Thyroid gland (tissue), 4 donors: ENCODE measurements at regions not wholly inside any gene's neighbourhood (a gene's known extent, or its start where the extent isn't known, plus 50 kb on each side); places are given as distances from the start of the nearest gene placed in this dataset.

Experiments
- DNase-seq, 2 donors: peaks; one replicate each; pipeline ENCODE4 v3.0.0-alpha.2; 2019
- H3K27ac ChIP-seq, 3 donors: fragments of 200-600 bp; sonication (generic); 1 replicate in 2 of 3; 2 replicates in 1 of 3; pipeline ENCODE4 v1.5.1; 2016 to 2019; ENCODE audit warnings: mild to moderate bottlenecking in 1 of 3, moderate library complexity in 1 of 3
- H3K27me3 ChIP-seq: fragments of 200-600 bp; sonication (generic); one replicate; pipeline ENCODE4 v1.5.1; 2019
- H3K36me3 ChIP-seq, 2 donors: fragments of 200-600 bp; sonication (generic); one replicate each; pipeline ENCODE4 v1.5.1; 2016 to 2019
- H3K4me1 ChIP-seq, 2 donors: fragments of 200-600 bp; sonication (generic); one replicate each; pipeline ENCODE4 v1.5.1; 2017 to 2019
- H3K4me3 ChIP-seq, 3 donors: fragments of 200-600 bp; sonication (generic); replicated peaks in 1 of 3; 1 replicate in 2 of 3; 2 replicates in 1 of 3; pipeline ENCODE4 v1.5.1; 2016; ENCODE audit warnings: mild to moderate bottlenecking in 1 of 3
- H3K9me3 ChIP-seq: fragments of 200-600 bp; sonication (generic); one replicate; pipeline ENCODE4 v1.5.1; 2017
- CTCF ChIP-seq, 6 experiments: fragments of 200-600 bp in 3 of 6; fragments of 450-650 bp in 3 of 6; sonication (generic) in 3 of 6; IDR thresholded peaks; one replicate each; pipeline ENCODE4 v1.5.1; 2016 to 2019; ENCODE audit warnings: antibody characterized with exemption in 6 of 6, mild to moderate bottlenecking in 2 of 6, inconsistent platforms in 1 of 6, moderate library complexity in 1 of 6
- POLR2A ChIP-seq, 2 donors: fragments of 450-650 bp; IDR thresholded peaks; one replicate each; pipeline ENCODE4 v1.6.1; 2017; ENCODE audit warnings: antibody characterized with exemption in 2 of 2, mild to moderate bottlenecking in 2 of 2, moderate library complexity in 1 of 2
- WGBS, 2 donors: methylation state at CpG; one replicate each; pipeline ENCODE4 v1.1.5; 2017; 5-methylcytosine and 5-hydroxymethylcytosine counted together
- intact Hi-C: fragments of 100-400 bp; cut with DNase I; formaldehyde crosslinking; loops from one replicate; pipeline ENCODE4 v1.15.1; 2023

- DNase-seq = no peak
- Histone ChIP-seq H3K4me3 (no peak overlapping the region), H3K27ac (peak overlapping the region in 1 of 3 donors; percentile 47), H3K27me3 (no peaks in the 10 kb centered on the region), H3K36me3 (no peaks in the 10 kb centered on the region), H3K4me1 (peaks cover 7 to 12% of the 10 kb centered on the region in 2 donors), H3K9me3 (no peaks in the 10 kb centered on the region)
- intact Hi-C loops = no loop called here
- TF ChIP-seq POLR2A (IDR thresholded peaks at IDR 0.05) (no peak), CTCF (IDR thresholded peaks at IDR 0.05) (no peak)
- WGBS, 2 donors = 63 to 71% methylated on average over 6 of the region's 6 CpGs
Measured at GRCh38 chr7:42494736-42495135, 257.7 kb upstream of the GLI3 start.

DNA sequence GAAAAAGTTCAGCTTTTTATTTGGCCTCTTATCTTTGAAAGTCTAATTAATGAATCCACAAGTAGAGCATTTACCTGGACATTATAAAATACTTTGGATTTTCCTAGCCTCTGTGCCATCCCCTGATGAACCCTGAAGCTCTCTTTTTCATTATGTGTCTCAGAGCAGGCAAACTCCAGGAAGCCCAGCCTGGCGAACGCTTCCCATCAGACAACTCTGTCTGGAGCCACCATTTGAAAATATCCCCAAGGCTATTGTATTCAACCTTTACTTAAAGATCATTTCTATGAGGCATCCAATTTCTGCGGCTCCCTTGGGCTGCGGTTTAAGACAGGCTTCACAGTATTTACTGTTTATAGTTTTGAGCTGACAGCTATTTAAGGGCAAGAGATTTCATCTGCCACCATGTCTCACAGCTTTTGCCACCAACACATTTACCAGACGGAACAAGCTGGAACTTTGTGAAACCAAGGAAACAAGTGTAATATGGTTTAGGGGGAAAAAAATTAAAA is 257.2 kb upstream of the GLI3 start:
- Histone ChIP-seq H3K27me3 (no peaks in the 10 kb centered on the region), H3K4me3 (no peak overlapping the region), H3K4me1 (peaks cover 7 to 12% of the 10 kb centered on the region in 2 donors), H3K27ac (peak overlapping the region; percentile 6 to 47 (median 15)), H3K36me3 (no peaks in the 10 kb centered on the region), H3K9me3 (no peaks in the 10 kb centered on the region)
- intact Hi-C loops = no loop called here
- WGBS, 2 donors = 73 to 84% methylated on average over 5 of the region's 5 CpGs
- no peak for TF ChIP-seq POLR2A (IDR thresholded peaks at IDR 0.05)
- no peak for TF ChIP-seq CTCF (IDR thresholded peaks at IDR 0.05)
- DNase-seq = no peak

GRCh38 chr7:42493436-42494198 is 256.6 kb upstream of the GLI3 start:
- TF ChIP-seq CTCF (IDR thresholded peaks at IDR 0.05) (no peak), POLR2A (IDR thresholded peaks at IDR 0.05) (no peak)
- H3K36me3 ChIP-seq = no peaks in the 10 kb centered on the region
- peak; percentile 66 to 73 for DNase-seq
- WGBS, 2 donors = 3 to 8% methylated on average over 22 to 28 of the region's 29 CpGs
- H3K27ac ChIP-seq = peak overlapping the region in 2 of 3 donors; percentile 22 to 47
- H3K27me3 ChIP-seq = no peaks in the 10 kb centered on the region
- intact Hi-C loops = no loop called here
- H3K4me3 ChIP-seq = peak overlapping the region in 2 of 3 donors; percentile 2 to 8
- H3K9me3 ChIP-seq = no peaks in the 10 kb centered on the region
- H3K4me1 ChIP-seq = peaks cover 7 to 12% of the 10 kb centered on the region in 2 donors

DNA sequence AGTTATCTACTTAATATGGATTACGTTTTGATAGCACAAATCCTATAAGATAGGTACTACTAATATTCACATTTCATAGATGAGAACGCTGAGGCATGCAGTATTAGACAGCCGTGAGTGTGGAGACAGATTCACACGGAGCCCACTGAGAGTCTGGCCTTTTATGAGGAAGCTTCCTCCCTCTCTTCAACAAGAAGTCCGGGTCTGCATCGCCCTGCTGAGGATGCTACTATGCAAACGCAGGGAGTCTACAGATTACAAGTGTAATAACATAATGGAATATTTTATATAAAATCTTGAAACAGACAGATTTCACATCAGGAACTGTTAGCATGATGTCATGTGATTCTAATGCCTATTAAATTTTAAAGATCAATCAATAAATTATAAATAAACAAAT is 255.9 kb upstream of the GLI3 start:
- H3K4me3 ChIP-seq = no peak overlapping the region
- H3K9me3 ChIP-seq = no peaks in the 10 kb centered on the region
- H3K36me3 ChIP-seq = no peaks in the 10 kb centered on the region
- intact Hi-C loops = no loop called here
- no peaks in the 10 kb centered on the region for H3K27me3 ChIP-seq
- TF ChIP-seq CTCF (IDR thresholded peaks at IDR 0.05) (no peak), POLR2A (IDR thresholded peaks at IDR 0.05) (no peak)
- H3K4me1 ChIP-seq = peaks cover 7 to 12% of the 10 kb centered on the region in 2 donors
- H3K27ac ChIP-seq = peak overlapping the region in 1 of 3 donors; percentile 22
- DNase-seq = no peak
- WGBS, 2 donors = 68 to 79% methylated on average over 7 of the region's 7 CpGs

- no peaks in the 10 kb centered on the region for H3K9me3 ChIP-seq
- intact Hi-C loops = no loop called here
- TF ChIP-seq POLR2A (IDR thresholded peaks at IDR 0.05) = no peak
- TF ChIP-seq CTCF (IDR thresholded peaks at IDR 0.05) = no peak
- 77 to 84% methylated on average over 3 of the region's 3 CpGs for WGBS, 2 donors
- no peaks in the 10 kb centered on the region for H3K27me3 ChIP-seq
- peaks cover 7 to 12% of the 10 kb centered on the region in 2 donors for H3K4me1 ChIP-seq
- no peak for DNase-seq
- H3K36me3 ChIP-seq = no peaks in the 10 kb centered on the region
- no peak overlapping the region for H3K4me3 ChIP-seq
- no peak overlapping the region for H3K27ac ChIP-seq
Measured at GRCh38 chr7:42491106-42491505, 254.1 kb upstream of the GLI3 start.
